Progenitor cell of endocrine pancreas (in vitro differentiated cells): ENCODE measurements at regions not wholly inside any gene's neighbourhood (a gene's known extent, or its start where the extent isn't known, plus 50 kb on each side); places are given as distances from the start of the nearest gene placed in this dataset.

Source experiments
- DNase-seq: peaks from one replicate; pipeline ENCODE4 v3.0.0; 2021; ENCODE audit warnings: low spot score; ENCODE audit not compliant: unreplicated experiment
- H3K27ac Mint-ChIP-seq: 2 replicates; pipeline ENCODE4 v1.8.0; 2021; ENCODE audit warnings: mild to moderate bottlenecking, moderate library complexity, mixed read lengths
- H3K27me3 Mint-ChIP-seq: 2 replicates; pipeline ENCODE4 v1.8.0; 2021; ENCODE audit warnings: mixed read lengths
- H3K36me3 Mint-ChIP-seq: 2 replicates; pipeline ENCODE4 v1.8.0; 2022; ENCODE audit warnings: mixed read lengths; ENCODE audit not compliant: insufficient read depth
- H3K4me1 Mint-ChIP-seq: 2 replicates; pipeline ENCODE4 v1.8.0; 2021; ENCODE audit warnings: low read depth, mixed read lengths
- H3K4me3 Mint-ChIP-seq: 2 replicates; pipeline ENCODE4 v1.8.0; 2021; ENCODE audit warnings: low read depth, mild to moderate bottlenecking, moderate library complexity, mixed read lengths
- H3K9me3 Mint-ChIP-seq: 2 replicates; pipeline ENCODE4 v1.8.0; 2021; ENCODE audit warnings: low read depth, mixed read lengths
- CTCF ChIP-seq: fragments of 200-600 bp; sonication (generic); IDR thresholded peaks from one replicate; pipeline ENCODE4 v1.5.0; 2021; ENCODE audit warnings: antibody characterized with exemption, mild to moderate bottlenecking; ENCODE audit not compliant: unreplicated experiment

- TF ChIP-seq CTCF: no peak
- H3K4me3 Mint-ChIP-seq: no peak overlapping the region
- H3K36me3 Mint-ChIP-seq: no peaks in the 10 kb centered on the region
- DNase-seq: no peak
- H3K27ac Mint-ChIP-seq: no peak overlapping the region
- no peaks in the 10 kb centered on the region for H3K4me1 Mint-ChIP-seq
- H3K9me3 Mint-ChIP-seq: no peaks in the 10 kb centered on the region
- peaks cover 10% of the 10 kb centered on the region for H3K27me3 Mint-ChIP-seq
Observed at GRCh38 chr11:30106222-30107181, 89.7 kb upstream of the KCNA4 start.

- peaks cover 10% of the 10 kb centered on the region for H3K27me3 Mint-ChIP-seq
Observed at GRCh38 chr11:30107899-30108298, 91.1 kb upstream of the KCNA4 start.

GRCh38 chr11:30109774-30110173 is 92.9 kb upstream of the KCNA4 start:
- H3K4me1 Mint-ChIP-seq: no peaks in the 10 kb centered on the region
- no peak for DNase-seq
- no peaks in the 10 kb centered on the region for H3K36me3 Mint-ChIP-seq
- no peak overlapping the region for H3K27ac Mint-ChIP-seq
- H3K4me3 Mint-ChIP-seq: no peak overlapping the region
- TF ChIP-seq CTCF: no peak
- peaks cover 10% of the 10 kb centered on the region for H3K27me3 Mint-ChIP-seq
- no peaks in the 10 kb centered on the region for H3K9me3 Mint-ChIP-seq

More at GRCh38 chr11:30107899-30108298, 91.1 kb upstream of the KCNA4 start:
- Mint-ChIP-seq H3K9me3 (no peaks in the 10 kb centered on the region), H3K36me3 (no peaks in the 10 kb centered on the region), H3K27ac (no peak overlapping the region), H3K4me1 (no peaks in the 10 kb centered on the region), H3K4me3 (no peak overlapping the region)
- no peak for TF ChIP-seq CTCF
- no peak for DNase-seq

GRCh38 chr11:30110691-30111090 is 93.9 kb upstream of the KCNA4 start:
- Mint-ChIP-seq H3K4me1 (no peaks in the 10 kb centered on the region), H3K27me3 (peaks cover 4% of the 10 kb centered on the region), H3K9me3 (no peaks in the 10 kb centered on the region), H3K27ac (no peak overlapping the region), H3K36me3 (no peaks in the 10 kb centered on the region), H3K4me3 (no peak overlapping the region)
- no peak for DNase-seq
- no peak for TF ChIP-seq CTCF

- no peak for DNase-seq
- Mint-ChIP-seq H3K27me3 (no peaks in the 10 kb centered on the region), H3K4me1 (no peaks in the 10 kb centered on the region), H3K27ac (no peak overlapping the region), H3K9me3 (no peaks in the 10 kb centered on the region), H3K4me3 (no peak overlapping the region), H3K36me3 (no peaks in the 10 kb centered on the region)
- TF ChIP-seq CTCF: no peak
Observed at GRCh38 chr11:30111786-30112185, 95.0 kb upstream of the KCNA4 start.
